Neuronal stem cell (in vitro differentiated cells): ENCODE measurements at regions not wholly inside any gene's neighbourhood (a gene's known extent, or its start where the extent isn't known, plus 50 kb on each side); places are given as distances from the start of the nearest gene placed in this dataset.
"Not testable (repeated sequence)": the region's sequence is repeated elsewhere in the genome, so short reads cannot be mapped to it uniquely, and the experiment has no call there.

ENCODE experiments used
- DNase-seq: peaks from one replicate; pipeline ENCODE4 v3.0.0-alpha.2; 2013; ENCODE audit warnings: low spot score
- H2AFZ ChIP-seq: one replicate; pipeline ENCODE4 v1.6.1; 2013; ENCODE audit warnings: mild to moderate bottlenecking, low read length, inconsistent platforms
- H2AK5ac ChIP-seq: 2 replicates; pipeline ENCODE4 v1.6.1; 2013; ENCODE audit warnings: low read depth, mild to moderate bottlenecking, inconsistent platforms, low read length, moderate library complexity, mixed read lengths
- H2BK120ac ChIP-seq: 2 replicates; pipeline ENCODE4 v1.6.1; 2013; ENCODE audit warnings: low read depth, mild to moderate bottlenecking, inconsistent platforms, low read length, moderate library complexity, mixed read lengths
- H2BK12ac ChIP-seq: one replicate; pipeline ENCODE4 v1.6.1; 2013; ENCODE audit warnings: low read length, inconsistent platforms
- H2BK15ac ChIP-seq: 2 replicates; pipeline ENCODE4 v1.6.1; 2013; ENCODE audit warnings: mild to moderate bottlenecking, low read length, inconsistent platforms, mixed read lengths
- H2BK5ac ChIP-seq: one replicate; pipeline ENCODE4 v1.6.1; 2013; ENCODE audit warnings: inconsistent platforms, mild to moderate bottlenecking, low read length, moderate library complexity
- H3K14ac ChIP-seq: one replicate; pipeline ENCODE4 v1.6.1; 2013; ENCODE audit warnings: low read length, inconsistent platforms
- H3K18ac ChIP-seq: 2 replicates; pipeline ENCODE4 v1.6.1; 2013; ENCODE audit warnings: low read length, inconsistent platforms
- H3K23ac ChIP-seq: 2 replicates; pipeline ENCODE4 v1.6.1; 2013; ENCODE audit warnings: low read depth, mild to moderate bottlenecking, mixed read lengths, low read length, inconsistent platforms; ENCODE audit not compliant: poor library complexity
- H3K27ac ChIP-seq: replicated peaks from 3 replicates; pipeline ENCODE4 v1.5.1; 2013; ENCODE audit warnings: low read length, inconsistent platforms
- H3K27me3 ChIP-seq, 3 experiments: 2 replicates each; pipeline ENCODE4 v1.6.1; 2013; ENCODE audit warnings: low read length in 3 of 3, mild to moderate bottlenecking in 2 of 3, inconsistent platforms in 1 of 3, low read depth in 1 of 3, mixed read lengths in 1 of 3, moderate library complexity in 1 of 3; ENCODE audit not compliant: control insufficient read depth in 3 of 3, insufficient read depth in 3 of 3
- H3K36me3 ChIP-seq, 2 donors: replicated peaks in 1 of 2; 2 replicates each; pipeline ENCODE4 v1.6.1; 2013; ENCODE audit warnings: low read length in 2 of 2; ENCODE audit not compliant: control insufficient read depth in 2 of 2, insufficient read depth in 2 of 2
- H3K4ac ChIP-seq: 2 replicates; pipeline ENCODE4 v1.6.1; 2013; ENCODE audit warnings: inconsistent platforms, mild to moderate bottlenecking, low read length, moderate library complexity
- H3K4me1 ChIP-seq, 2 donors: 1 replicate in 1 of 2; 2 replicates in 1 of 2; pipeline ENCODE4 v1.6.1; 2013; ENCODE audit warnings: low read length in 2 of 2, low read depth in 1 of 2; ENCODE audit not compliant: control insufficient read depth in 2 of 2, insufficient read depth in 1 of 2
- H3K4me2 ChIP-seq: one replicate; pipeline ENCODE4 v1.6.1; 2013; ENCODE audit warnings: mild to moderate bottlenecking, low read length, inconsistent platforms; ENCODE audit not compliant: insufficient read depth, poor library complexity, severe bottlenecking
- H3K4me3 ChIP-seq, 2 donors: 2 replicates each; pipeline ENCODE4 v1.5.1; 2013; ENCODE audit warnings: low read length in 2 of 2, mild to moderate bottlenecking in 2 of 2, inconsistent platforms in 1 of 2, moderate library complexity in 1 of 2
- H3K79me1 ChIP-seq: one replicate; pipeline ENCODE4 v1.6.1; 2013; ENCODE audit warnings: low read depth, mild to moderate bottlenecking, inconsistent platforms, low read length, moderate library complexity
- H3K9ac ChIP-seq: one replicate; pipeline ENCODE4 v1.6.1; 2013; ENCODE audit warnings: mild to moderate bottlenecking, low read depth, low read length, inconsistent platforms; ENCODE audit not compliant: poor library complexity
- H3K9me3 ChIP-seq, 2 donors: replicated peaks in 1 of 2; 2 replicates each; pipeline versions ENCODE3 to v1.6.1; 2013; ENCODE audit warnings: low read length in 2 of 2, mild to moderate bottlenecking in 2 of 2, inconsistent platforms in 1 of 2, low read depth in 1 of 2, mixed read lengths in 1 of 2, moderate library complexity in 1 of 2; ENCODE audit not compliant: control insufficient read depth in 2 of 2, insufficient read depth in 1 of 2
- H4K8ac ChIP-seq: one replicate; pipeline ENCODE4 v1.6.1; 2013; ENCODE audit warnings: low read depth, mild to moderate bottlenecking, inconsistent platforms, low read length, moderate library complexity
- H4K91ac ChIP-seq: one replicate; pipeline ENCODE4 v1.6.1; 2013; ENCODE audit warnings: low read length, low read depth, mild to moderate bottlenecking, inconsistent platforms; ENCODE audit not compliant: poor library complexity
- WGBS, 2 donors: extraction: QIAGEN DNeasy Blood & Tissue Kit; methylation state at CpG; one replicate each; pipeline ENCODE4 v1.1.7; 2013; ENCODE audit warnings: missing lambda C conversion rate in 2 of 2, mixed read lengths in 1 of 2; ENCODE audit not compliant: insufficient read length in 2 of 2, insufficient replicate concordance in 1 of 2; ENCODE audit errors: extremely low coverage in 2 of 2; 5-methylcytosine and 5-hydroxymethylcytosine counted together

DNA sequence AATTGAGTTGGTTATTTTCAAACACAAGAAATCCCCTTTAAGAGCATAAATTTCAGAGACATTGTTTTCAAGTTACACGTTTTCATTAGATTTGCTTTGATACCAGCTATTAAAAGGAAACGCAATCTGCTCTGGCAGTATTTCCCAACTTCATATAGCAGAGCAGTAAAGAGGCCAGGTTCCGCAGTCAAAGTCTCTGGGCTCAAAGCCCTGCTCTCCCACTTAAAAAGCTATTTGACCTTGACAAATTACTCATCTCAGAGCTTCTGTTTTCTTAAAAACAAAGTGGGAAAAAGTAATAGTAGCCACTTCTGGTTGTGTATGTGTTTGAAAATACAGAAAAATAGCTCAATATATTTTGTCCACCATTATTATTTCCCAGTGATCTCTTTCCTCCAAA lies 89.7 kb upstream of the CDYL2 start:
- H3K18ac ChIP-seq, result no peak overlapping the region
- no peak overlapping the region for H3K9ac ChIP-seq
- H4K91ac ChIP-seq, result no peak overlapping the region
- no peak overlapping the region for H2BK15ac ChIP-seq
- H2BK5ac ChIP-seq, result no peak overlapping the region
- H2BK12ac ChIP-seq, result no peak overlapping the region
- no peaks in the 10 kb centered on the region for H3K9me3 ChIP-seq
- no peak overlapping the region for H2AFZ ChIP-seq
- no peaks in the 10 kb centered on the region for H3K4me1 ChIP-seq
- no peak overlapping the region for H2AK5ac ChIP-seq
- no peak overlapping the region for H3K23ac ChIP-seq
- no peaks in the 10 kb centered on the region for H3K79me1 ChIP-seq
- H3K4me2 ChIP-seq, result no peak overlapping the region
- no peak overlapping the region for H3K14ac ChIP-seq
- no peak overlapping the region for H3K27ac ChIP-seq
- WGBS, 2 donors, result no CpG with 5 or more reads among the region's 3 CpGs
- no peaks in the 10 kb centered on the region for H3K36me3 ChIP-seq
- DNase-seq, result no peak
- H3K4ac ChIP-seq, result no peak overlapping the region
- no peak overlapping the region for H3K4me3 ChIP-seq
- H2BK120ac ChIP-seq, result no peak overlapping the region
- no peaks in the 10 kb centered on the region for H3K27me3 ChIP-seq
- no peak overlapping the region for H4K8ac ChIP-seq

DNA sequence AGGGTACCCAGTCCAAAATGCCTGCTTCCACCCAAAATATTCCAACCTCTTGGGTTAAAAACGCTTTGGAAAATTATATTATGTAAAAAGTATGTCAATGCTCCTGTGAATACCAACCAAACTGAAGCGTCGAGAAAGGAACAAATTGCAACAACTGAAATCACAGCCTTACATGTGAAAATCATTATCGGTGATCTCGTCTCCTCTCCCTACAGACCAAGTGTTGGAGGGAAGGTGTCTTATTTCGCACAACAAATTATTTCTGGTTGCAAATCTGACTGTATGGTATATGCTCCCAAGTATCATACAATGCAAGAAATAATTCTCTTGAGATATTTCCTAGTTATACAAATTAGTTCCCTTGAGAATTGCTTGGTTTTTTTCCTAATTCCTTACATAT lies 89.3 kb upstream of the CDYL2 start:
- no CpG with 5 or more reads among the region's 6 CpGs for WGBS, 2 donors
- Histone ChIP-seq H3K27ac (no peak overlapping the region), H2BK15ac (no peak overlapping the region), H3K18ac (no peak overlapping the region), H2BK12ac (no peak overlapping the region), H3K9me3 (no peaks in the 10 kb centered on the region), H3K23ac (no peak overlapping the region), H2BK120ac (no peak overlapping the region), H3K27me3 (no peaks in the 10 kb centered on the region), H2BK5ac (no peak overlapping the region), H3K4me1 (no peaks in the 10 kb centered on the region), H3K9ac (no peak overlapping the region), H3K4ac (no peak overlapping the region), H3K79me1 (no peaks in the 10 kb centered on the region), H2AK5ac (no peak overlapping the region), H2AFZ (no peak overlapping the region), H3K4me3 (no peak overlapping the region), H3K36me3 (no peaks in the 10 kb centered on the region), H3K14ac (no peak overlapping the region), H3K4me2 (no peak overlapping the region), H4K91ac (no peak overlapping the region), H4K8ac (no peak overlapping the region)
- no peak for DNase-seq

DNA sequence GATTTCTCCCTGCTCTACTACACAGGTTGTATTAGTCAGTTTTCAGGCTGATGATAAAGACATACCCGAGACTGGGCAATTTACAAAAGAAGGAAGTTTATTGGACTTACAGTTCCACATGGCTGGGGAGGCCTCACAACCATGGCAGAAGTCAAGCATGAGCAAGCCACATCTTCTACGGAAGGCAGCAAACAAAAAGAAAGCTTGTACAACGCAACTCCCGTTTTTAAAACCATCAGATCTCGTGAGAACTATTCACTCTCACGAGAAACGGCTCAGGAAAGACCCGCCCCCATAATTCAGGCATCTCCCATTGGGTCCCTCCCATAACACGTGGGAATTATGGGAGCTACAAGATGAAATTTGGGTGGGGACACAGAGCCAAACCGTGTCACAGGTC lies 88.0 kb upstream of the CDYL2 start:
- not testable (repeated sequence) for H2AFZ ChIP-seq, H2BK120ac ChIP-seq, H3K4me2 ChIP-seq, H3K4ac ChIP-seq, H4K8ac ChIP-seq, H3K27me3 ChIP-seq, H3K27ac ChIP-seq, H3K23ac ChIP-seq, H3K4me1 ChIP-seq, H3K4me3 ChIP-seq, H3K9ac ChIP-seq, H3K79me1 ChIP-seq, H2BK5ac ChIP-seq, H3K36me3 ChIP-seq, H3K14ac ChIP-seq, H2BK15ac ChIP-seq, H2BK12ac ChIP-seq, H4K91ac ChIP-seq, H2AK5ac ChIP-seq, H3K18ac ChIP-seq, DNase-seq, H3K9me3 ChIP-seq
- no CpG with 5 or more reads among the region's 10 CpGs for WGBS, 2 donors

DNA sequence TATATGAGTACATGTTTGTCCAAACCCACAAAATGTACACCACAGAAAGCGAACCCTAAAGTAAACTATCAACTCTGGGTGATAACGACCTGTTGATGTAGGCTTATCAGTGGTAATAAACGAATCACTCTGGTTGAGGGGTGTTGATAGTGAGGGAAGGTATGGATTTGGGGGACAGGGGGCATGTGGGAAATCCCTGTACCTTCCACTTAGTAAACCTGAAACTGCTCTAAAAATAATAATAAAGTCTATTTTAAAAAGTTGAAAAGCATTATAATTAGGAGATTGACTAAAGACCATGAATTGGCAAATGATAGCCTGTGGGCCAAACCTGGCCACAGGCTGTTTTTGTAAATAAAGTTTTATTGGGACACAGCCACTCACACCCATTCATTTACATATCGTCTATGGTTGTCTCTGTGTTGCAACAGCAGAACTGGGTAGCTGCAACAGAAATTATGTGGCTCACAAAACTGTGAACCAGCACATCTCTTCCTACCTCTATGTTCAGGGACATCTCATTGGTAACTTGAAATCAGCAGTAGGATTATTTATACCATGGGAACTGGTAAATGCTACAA lies 85.5 kb upstream of the CDYL2 start:
- H3K27ac ChIP-seq, result no peak overlapping the region
- no peak overlapping the region for H2BK5ac ChIP-seq

More for the DNA sequence above, 85.5 kb upstream of the CDYL2 start:
- H3K79me1 ChIP-seq, result no peaks in the 10 kb centered on the region
- no peak overlapping the region for H3K4me2 ChIP-seq
- H4K8ac ChIP-seq, result no peak overlapping the region
- no peaks in the 10 kb centered on the region for H3K9me3 ChIP-seq
- no peaks in the 10 kb centered on the region for H3K27me3 ChIP-seq
- H2BK120ac ChIP-seq, result no peak overlapping the region
- H3K4me1 ChIP-seq, result no peaks in the 10 kb centered on the region
- no peaks in the 10 kb centered on the region for H3K36me3 ChIP-seq
- no peak overlapping the region for H3K4me3 ChIP-seq
- H3K14ac ChIP-seq, result no peak overlapping the region
- no peak overlapping the region for H4K91ac ChIP-seq
- no peak overlapping the region for H2BK15ac ChIP-seq
- DNase-seq, result no peak
- no CpG with 5 or more reads among the region's 4 CpGs for WGBS, 2 donors
- H3K23ac ChIP-seq, result no peak overlapping the region
- H3K18ac ChIP-seq, result no peak overlapping the region
- H2BK12ac ChIP-seq, result no peak overlapping the region
- H2AK5ac ChIP-seq, result no peak overlapping the region
- no peak overlapping the region for H3K9ac ChIP-seq
- H3K4ac ChIP-seq, result no peak overlapping the region
- H2AFZ ChIP-seq, result no peak overlapping the region
